GM12865 (cell line): ENCODE measurements at regions not wholly inside any gene's neighbourhood (a gene's known extent, or its start where the extent isn't known, plus 50 kb on each side); places are given as distances from the start of the nearest gene placed in this dataset.

Source experiments
- DNase-seq: peaks from one replicate; pipeline ENCODE4 v3.0.0; 2010; ENCODE audit warnings: low read depth
- H3K4me3 ChIP-seq: 2 replicates; pipeline ENCODE4 v1.5.1; 2011; ENCODE audit warnings: mild to moderate bottlenecking, low read depth, low read length, control low read depth
- CTCF ChIP-seq: IDR thresholded peaks from 2 replicates; pipeline ENCODE4 v1.5.1; 2011; ENCODE audit warnings: low read length, control low read depth, low read depth, inconsistent platforms; ENCODE audit not compliant: insufficient read depth; ENCODE audit errors: missing control alignments

GRCh38 chr7:1357601-1358271 is 101.5 kb downstream of the MICALL2 start:
- no peak overlapping the region for H3K4me3 ChIP-seq
- no peak for TF ChIP-seq CTCF
- no peak for DNase-seq

DNA sequence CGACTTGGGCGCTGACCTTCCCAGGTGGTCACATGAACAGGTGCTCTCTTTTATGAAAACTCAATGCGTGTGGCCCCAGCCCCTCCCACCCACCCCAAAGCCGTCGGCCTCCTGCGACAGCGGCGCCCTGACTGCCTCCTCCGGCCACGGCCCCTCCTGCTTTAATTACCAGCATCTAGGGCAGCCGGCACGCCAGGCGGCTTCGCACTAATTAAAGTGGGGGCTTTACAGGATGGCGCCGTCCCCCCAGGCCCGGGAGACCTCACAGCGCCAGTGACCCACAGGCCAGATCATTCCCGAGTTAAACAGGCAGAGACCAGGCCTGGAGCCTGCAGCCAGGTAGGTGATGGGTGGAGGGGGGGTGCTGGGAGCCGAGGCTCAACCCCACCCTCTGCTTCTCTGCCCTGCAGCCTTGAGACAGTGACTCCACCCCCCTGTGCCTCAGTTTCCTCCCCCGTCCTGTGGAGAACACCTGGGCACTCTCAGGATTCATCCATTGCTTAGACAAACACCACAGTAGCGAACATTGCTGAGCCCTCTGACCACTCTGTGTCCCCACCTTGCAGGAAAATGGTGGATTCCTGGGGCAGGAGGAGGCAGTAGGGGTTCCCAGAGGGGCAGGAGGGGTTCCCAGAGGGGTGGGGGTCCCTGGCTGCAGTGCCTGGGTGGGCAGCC is 100.8 kb downstream of the MICALL2 start:
- no peak overlapping the region for H3K4me3 ChIP-seq
- no peak for DNase-seq
- no peak for TF ChIP-seq CTCF

GRCh38 chr7:1359051-1359400 is 100.2 kb downstream of the MICALL2 start:
- no peak for DNase-seq
- no peak overlapping the region for H3K4me3 ChIP-seq
- no peak for TF ChIP-seq CTCF

- no peak for DNase-seq
- TF ChIP-seq CTCF = no peak
- H3K4me3 ChIP-seq = no peak overlapping the region
Observed at GRCh38 chr7:1359681-1360485, 99.4 kb downstream of the MICALL2 start.

- DNase-seq = no peak
- no peak overlapping the region for H3K4me3 ChIP-seq
- no peak for TF ChIP-seq CTCF
Observed at GRCh38 chr7:1360521-1360971, 98.7 kb downstream of the MICALL2 start.

DNA sequence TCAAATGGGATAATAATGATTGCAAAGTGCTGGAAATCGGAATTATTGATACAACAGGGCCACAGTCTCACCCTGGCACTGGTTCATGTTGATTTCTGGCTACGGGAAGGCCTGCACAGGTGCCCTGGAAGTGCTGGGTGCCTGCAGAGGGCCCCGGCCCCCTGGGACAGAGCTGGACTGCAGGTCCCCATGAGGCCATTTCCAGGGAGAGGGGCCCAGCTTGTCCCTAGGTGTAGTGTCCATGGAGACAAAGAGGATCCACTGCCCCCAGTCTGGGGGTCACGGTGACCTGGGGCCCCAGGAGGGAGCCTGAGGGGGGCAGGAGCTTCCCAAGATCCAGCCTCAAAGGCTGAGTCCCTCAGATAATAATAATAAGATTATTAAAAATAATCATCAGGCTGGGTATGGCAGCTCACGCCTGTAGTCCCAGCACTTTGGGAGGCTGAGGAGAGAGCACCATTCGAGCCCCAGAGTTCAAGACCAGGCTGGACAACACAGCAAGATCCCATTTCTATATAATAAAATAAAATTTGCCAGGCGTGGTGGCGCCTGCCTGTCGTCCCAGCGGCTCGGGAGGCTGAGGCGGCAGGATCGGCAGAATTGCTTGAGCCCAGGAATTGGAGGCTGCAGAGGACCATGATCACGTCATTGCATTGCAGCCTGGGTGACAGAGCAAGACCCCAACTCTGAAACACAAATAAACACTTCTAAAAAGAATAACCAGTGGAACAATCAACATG is 98.1 kb downstream of the MICALL2 start:
- TF ChIP-seq CTCF = no peak
- no peak overlapping the region for H3K4me3 ChIP-seq
- no peak for DNase-seq
